Stimulated activated CD8-positive, alpha-beta memory T cell treated with anti-CD3 and anti-CD28 coated beads, Interleukin-12 subunit alpha, Interleukin-12 subunit beta, amount 100 ng/mL, for 4 hours (primary cell): ENCODE measurements at regions not wholly inside any gene's neighbourhood (a gene's known extent, or its start where the extent isn't known, plus 50 kb on each side); places are given as distances from the start of the nearest gene placed in this dataset.
"Not testable (repeated sequence)": the region's sequence is repeated elsewhere in the genome, so short reads cannot be mapped to it uniquely, and the experiment has no call there.

Source experiments
- DNase-seq: peaks from one replicate; pipeline ENCODE4 v3.0.0-alpha.2; 2020; ENCODE audit warnings: low read depth

GRCh38 chr13:22940090-22940710 lies 240.6 kb upstream of the SGCG start:
- DNase-seq: no peak

GRCh38 chr13:22940736-22941135 lies 240.0 kb upstream of the SGCG start:
- no peak for DNase-seq

- not testable (repeated sequence) for DNase-seq
Measured at GRCh38 chr13:22941495-22941894, 239.3 kb upstream of the SGCG start.

- not testable (repeated sequence) for DNase-seq
Measured at GRCh38 chr13:22942831-22943230, 237.9 kb upstream of the SGCG start.

GRCh38 chr13:22944378-22944777 lies 236.4 kb upstream of the SGCG start:
- DNase-seq: no peak

GRCh38 chr13:22945321-22946226 lies 235.2 kb upstream of the SGCG start:
- no peak for DNase-seq

GRCh38 chr13:22948421-22948820 lies 232.4 kb upstream of the SGCG start:
- DNase-seq: no peak

GRCh38 chr13:22952018-22952417 lies 228.8 kb upstream of the SGCG start:
- not testable (repeated sequence) for DNase-seq

- DNase-seq: not testable (repeated sequence)
Measured at GRCh38 chr13:22955147-22955546, 225.6 kb upstream of the SGCG start.

- DNase-seq: not testable (repeated sequence)
Measured at GRCh38 chr13:22956456-22957115, 224.2 kb upstream of the SGCG start.

- not testable (repeated sequence) for DNase-seq
Measured at GRCh38 chr13:22959859-22960258, 220.9 kb upstream of the SGCG start.

- DNase-seq: no peak
Measured at GRCh38 chr13:22960827-22961226, 220.0 kb upstream of the SGCG start.

GRCh38 chr13:22961342-22961741 lies 219.4 kb upstream of the SGCG start:
- not testable (repeated sequence) for DNase-seq

- no peak for DNase-seq
Measured at GRCh38 chr13:22961835-22962537, 218.8 kb upstream of the SGCG start.

- DNase-seq: not testable (repeated sequence)
Measured at GRCh38 chr13:22963384-22964053, 217.3 kb upstream of the SGCG start.

- no peak for DNase-seq
Measured at GRCh38 chr13:22964245-22964966, 216.4 kb upstream of the SGCG start.

GRCh38 chr13:22965011-22965857 lies 215.5 kb upstream of the SGCG start:
- not testable (repeated sequence) for DNase-seq

GRCh38 chr13:22965858-22966239 lies 214.9 kb upstream of the SGCG start:
- not testable (repeated sequence) for DNase-seq

- not testable (repeated sequence) for DNase-seq
Measured at GRCh38 chr13:22966753-22967152, 214.0 kb upstream of the SGCG start.

- DNase-seq: no peak
Measured at GRCh38 chr13:22967669-22968068, 213.1 kb upstream of the SGCG start.
